ENCODE measurements at regions not wholly inside any gene's neighbourhood (a gene's known extent, or its start where the extent isn't known, plus 50 kb on each side); places are given as distances from the start of the nearest gene placed in this dataset.

GRCh38 chr9:33637881-33638280 lies 113.8 kb downstream of the ANKRD18B start:
- H4K8ac ChIP-seq (ENCODE audit: low read depth in 2 of 2, low read length in 2 of 2), result no peak overlapping the region
- no peak overlapping the region for H3K18ac ChIP-seq (ENCODE audit: low read depth, low read length)
- no peaks in the 10 kb centered on the region for H3K9me1 ChIP-seq (ENCODE audit: insufficient read depth, low read length)
- H3K27me3 ChIP-seq (ENCODE audit: control insufficient read depth, insufficient read depth, low read length), result peaks cover 43% of the 10 kb centered on the region
- no peaks in the 10 kb centered on the region for H3K36me3 ChIP-seq (ENCODE audit: control insufficient read depth, insufficient read depth, low read length)
- no peak overlapping the region for H4K5ac ChIP-seq (ENCODE audit: low read depth, low read length)
- no peaks in the 10 kb centered on the region for H3K79me1 ChIP-seq (ENCODE audit: low read depth in 1 of 2, low read length in 2 of 2)
- no peak overlapping the region for H4K91ac ChIP-seq (ENCODE audit: insufficient read depth, low read depth, low read length)
- no peak overlapping the region for H3K14ac ChIP-seq (replicated peaks; ENCODE audit: low read depth, low read length)
- H2BK15ac ChIP-seq (ENCODE audit: low read depth, low read length), result no peak overlapping the region
- POLR2A ChIA-PET (ENCODE audit: unreplicated experiment), result no interaction called here
- TF ChIP-seq MAZ (IDR thresholded peaks at IDR 0.05; ENCODE audit: borderline replicate concordance, low read depth, low read length), result no peak
- TF ChIP-seq, protein P1, sequence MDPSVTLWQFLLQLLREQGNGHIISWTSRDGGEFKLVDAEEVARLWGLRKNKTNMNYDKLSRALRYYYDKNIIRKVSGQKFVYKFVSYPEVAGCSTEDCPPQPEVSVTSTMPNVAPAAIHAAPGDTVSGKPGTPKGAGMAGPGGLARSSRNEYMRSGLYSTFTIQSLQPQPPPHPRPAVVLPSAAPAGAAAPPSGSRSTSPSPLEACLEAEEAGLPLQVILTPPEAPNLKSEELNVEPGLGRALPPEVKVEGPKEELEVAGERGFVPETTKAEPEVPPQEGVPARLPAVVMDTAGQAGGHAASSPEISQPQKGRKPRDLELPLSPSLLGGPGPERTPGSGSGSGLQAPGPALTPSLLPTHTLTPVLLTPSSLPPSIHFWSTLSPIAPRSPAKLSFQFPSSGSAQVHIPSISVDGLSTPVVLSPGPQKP (IDR thresholded peaks at IDR 0.05; ENCODE audit: borderline replicate concordance, low read depth, low read length), result no peak
- no peak for TF ChIP-seq CHD1 (IDR thresholded peaks at IDR 0.05; ENCODE audit: low read depth, low read length)
- TF ChIP-seq FOS (IDR thresholded peaks at IDR 0.05; ENCODE audit: low read depth, low read length), result no peak
- no peak for TF ChIP-seq BHLHE40 (IDR thresholded peaks at IDR 0.05; ENCODE audit: low read depth, low read length)
- no peak for TF ChIP-seq SMC3 (IDR thresholded peaks at IDR 0.05; ENCODE audit: low read depth, low read length)
- no peak for TF ChIP-seq CEBPB (IDR thresholded peaks at IDR 0.05; ENCODE audit: low read depth, low read length)
- no peak for TF ChIP-seq NFE2L2 (IDR thresholded peaks at IDR 0.05; ENCODE audit: low read depth, low read length)
- no peak for TF ChIP-seq RFX5 (IDR thresholded peaks at IDR 0.05; ENCODE audit: low read depth, low read length)
- TF ChIP-seq POLR2A (IDR thresholded peaks at IDR 0.05; ENCODE audit: low read depth, low read length), result no peak
- TF ChIP-seq MXI1 (IDR thresholded peaks at IDR 0.05; ENCODE audit: borderline replicate concordance, low read depth, low read length), result no peak
- TF ChIP-seq USF2 (IDR thresholded peaks at IDR 0.05; ENCODE audit: low read depth, low read length), result no peak
- TF ChIP-seq RCOR1 (IDR thresholded peaks at IDR 0.05; ENCODE audit: insufficient replicate concordance, low read length), result no peak
- TF ChIP-seq RAD21 (IDR thresholded peaks at IDR 0.05; ENCODE audit: low read length), result no peak
- CTCF ChIA-PET, result interaction anchor here (0.9 kb wide), 1 partner anchor 84 kb away, joined by 3 read pairs; no protein-coding TSS in a partner anchor
- H3K4me1 ChIP-seq (ENCODE audit: control insufficient read depth, insufficient read depth, low read length), result no peaks in the 10 kb centered on the region
- no peak overlapping the region for H2BK5ac ChIP-seq (ENCODE audit: low read depth, low read length, poor library complexity, severe bottlenecking)
- H3K9ac ChIP-seq (ENCODE audit: low read depth, low read length), result no peak overlapping the region
- H3K27ac ChIP-seq (ENCODE audit: insufficient read depth, low read length), result no peak overlapping the region
- no peak overlapping the region for H3K56ac ChIP-seq (ENCODE audit: extremely low read depth, insufficient read depth, low read length)
- no peaks in the 10 kb centered on the region for H4K20me1 ChIP-seq (ENCODE audit: insufficient read depth, low read length)
- dilution Hi-C loops (cut with HindIII; ENCODE audit: low sequenced_read_pairs, unreplicated experiment), result no loop called here
- in situ Hi-C loops (cut with MboI; ENCODE audit: low sequenced_read_pairs), result loop anchor here (10.0 kb wide), 1 partner anchor 67 kb away; no protein-coding TSS in a partner anchor
- H2BK20ac ChIP-seq (ENCODE audit: low read depth, low read length), result no peak overlapping the region
- no peak overlapping the region for H2AFZ ChIP-seq (replicated peaks; ENCODE audit: low read length, poor library complexity)
- H3K4ac ChIP-seq (ENCODE audit: low read depth, low read length), result no peak overlapping the region
- H2AK9ac ChIP-seq (replicated peaks; ENCODE audit: low read depth, low read length, poor library complexity), result no peak overlapping the region
- intact Hi-C loops (cut with micrococcal nuclease), result no loop called here
- no peaks in the 10 kb centered on the region for H3K9me3 ChIP-seq (ENCODE audit: control insufficient read depth, insufficient read depth, low read length)
- WGBS, 2 experiments (ENCODE audit: extremely low coverage in 2 of 2, insufficient read length in 1 of 2), result 17% methylated on average over 2 of the region's 8 CpGs; no CpG with 5 or more reads in 1 of the 2 experiments
- no peak overlapping the region for H3K4me2 ChIP-seq (ENCODE audit: low read depth, low read length)
- H3K4me3 ChIP-seq (ENCODE audit: insufficient read depth, low read depth, low read length), result no peak overlapping the region
- no peak overlapping the region for H2AK5ac ChIP-seq (ENCODE audit: low read depth, low read length)
- H3K23ac ChIP-seq (ENCODE audit: low read depth, low read length), result no peak overlapping the region
- ATAC-seq (ENCODE audit: low read depth) (no peak), DNase-seq (no peak)
- BruUV-seq (replicated peaks), result no TSS peak
- H2BK120ac ChIP-seq (ENCODE audit: low read depth, low read length), result no peak overlapping the region

Data from IMR-90 (cell line).